ENCODE measurements at regions not wholly inside any gene's neighbourhood (a gene's known extent, or its start where the extent isn't known, plus 50 kb on each side); places are given as distances from the start of the nearest gene placed in this dataset.

- no peak for TF ChIP-seq POLR2AphosphoS5 (IDR thresholded peaks at IDR 0.05; ENCODE audit: low read depth, low read length)
- no peak for TF ChIP-seq SIN3A (IDR thresholded peaks at IDR 0.05; ENCODE audit: borderline replicate concordance, insufficient read depth, low read length)
- TF ChIP-seq REST (IDR thresholded peaks at IDR 0.05; ENCODE audit: insufficient read depth in 1 of 2, low read depth in 2 of 2, low read length in 2 of 2) = no peak
- no peak for TF ChIP-seq FOXP2 (optimal IDR thresholded peaks at IDR 0.05; ENCODE audit: borderline replicate concordance, extremely low read depth, extremely low read length, insufficient read depth)
Measured at GRCh38 chr7:10571759-10572158, 401.9 kb upstream of the PHF14 start.

All from PFSK-1 (cell line).